Mesendoderm (in vitro differentiated cells): ENCODE measurements at regions not wholly inside any gene's neighbourhood (a gene's known extent, or its start where the extent isn't known, plus 50 kb on each side); places are given as distances from the start of the nearest gene placed in this dataset.

ENCODE experiments used
- DNase-seq: peaks from one replicate; pipeline ENCODE4 v3.0.0; 2013
- H2AK5ac ChIP-seq: 2 replicates; pipeline ENCODE4 v1.6.1; 2013; ENCODE audit warnings: low read length, inconsistent platforms
- H2BK120ac ChIP-seq: 2 replicates; pipeline ENCODE4 v1.6.1; 2013; ENCODE audit warnings: low read depth, mild to moderate bottlenecking, low read length, moderate library complexity, mixed read lengths
- H2BK15ac ChIP-seq: replicated peaks from 2 replicates; pipeline ENCODE4 v1.6.1; 2013; ENCODE audit warnings: low read depth, mild to moderate bottlenecking, moderate library complexity
- H2BK5ac ChIP-seq: 2 replicates; pipeline ENCODE4 v1.6.1; 2013; ENCODE audit warnings: low read length, inconsistent platforms
- H3K18ac ChIP-seq: 2 replicates; pipeline ENCODE4 v1.6.1; 2013; ENCODE audit warnings: mild to moderate bottlenecking, low read length, mixed read lengths
- H3K23ac ChIP-seq: one replicate; pipeline ENCODE4 v1.6.1; 2013; ENCODE audit warnings: low read length
- H3K27ac ChIP-seq: 2 replicates; pipeline ENCODE4 v1.5.1; 2013; ENCODE audit warnings: low read depth, mild to moderate bottlenecking, inconsistent platforms, low read length, moderate library complexity
- H3K27me3 ChIP-seq: 2 replicates; pipeline ENCODE4 v1.6.1; 2013; ENCODE audit warnings: low read length, control low read depth, mild to moderate bottlenecking, inconsistent platforms; ENCODE audit not compliant: insufficient read depth, poor library complexity
- H3K36me3 ChIP-seq: 2 replicates; pipeline ENCODE4 v1.6.1; 2013; ENCODE audit warnings: low read length, inconsistent platforms; ENCODE audit not compliant: control insufficient read depth, insufficient read depth
- H3K4ac ChIP-seq: one replicate; pipeline ENCODE4 v1.6.1; 2013; ENCODE audit warnings: low read depth, mild to moderate bottlenecking, low read length, moderate library complexity
- H3K4me1 ChIP-seq: 2 replicates; pipeline ENCODE4 v1.6.1; 2013; ENCODE audit warnings: low read depth, low read length, inconsistent platforms; ENCODE audit not compliant: control insufficient read depth
- H3K4me2 ChIP-seq: 2 replicates; pipeline ENCODE4 v1.6.1; 2013; ENCODE audit warnings: low read length
- H3K4me3 ChIP-seq: 2 replicates; pipeline ENCODE4 v1.5.1; 2013; ENCODE audit warnings: mild to moderate bottlenecking, low read length
- H3K56ac ChIP-seq: one replicate; pipeline ENCODE4 v1.6.1; 2013; ENCODE audit warnings: low read length
- H3K79me1 ChIP-seq: 2 replicates; pipeline ENCODE4 v1.6.1; 2013; ENCODE audit warnings: low read length, inconsistent platforms
- H3K79me2 ChIP-seq: 2 replicates; pipeline ENCODE4 v1.6.1; 2013; ENCODE audit warnings: mild to moderate bottlenecking, low read length; ENCODE audit not compliant: control insufficient read depth, insufficient read depth
- H3K9ac ChIP-seq: 2 replicates; pipeline ENCODE4 v1.6.1; 2013; ENCODE audit warnings: low read length, inconsistent platforms
- H4K5ac ChIP-seq: one replicate; pipeline ENCODE4 v1.6.1; 2013; ENCODE audit warnings: low read length
- H4K8ac ChIP-seq: one replicate; pipeline ENCODE4 v1.6.1; 2013; ENCODE audit warnings: low read depth, mild to moderate bottlenecking, control low read depth, low read length, moderate library complexity
- WGBS: extraction: QIAGEN DNeasy Blood & Tissue Kit; methylation state at CpG from one replicate; pipeline ENCODE4 v1.1.7; 2013; ENCODE audit warnings: low lambda C conversion rate, missing lambda C conversion rate; ENCODE audit not compliant: insufficient coverage; ENCODE audit errors: extremely low coverage; 5-methylcytosine and 5-hydroxymethylcytosine counted together

DNA sequence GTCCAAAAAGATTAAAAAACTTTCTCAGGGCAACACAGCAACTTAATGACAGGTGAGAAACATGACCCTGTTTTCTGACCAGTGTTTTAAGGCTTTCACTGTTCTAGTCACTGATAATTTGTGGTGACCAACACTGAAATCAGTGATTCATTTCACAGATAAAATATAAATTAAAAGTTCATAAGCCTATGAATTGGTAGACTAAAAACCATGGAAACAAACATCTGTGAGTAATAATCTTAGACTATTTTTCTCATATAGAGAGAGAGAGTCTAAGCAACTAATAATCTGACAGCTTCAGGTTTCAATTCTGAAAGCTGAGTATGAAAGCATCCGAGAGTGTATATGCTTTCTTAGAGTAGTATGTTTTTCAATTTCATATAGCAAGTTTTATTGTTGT lies 536.9 kb downstream of the ADGRL2 start:
- Histone ChIP-seq H2BK120ac (no peak overlapping the region), H3K79me2 (no peaks in the 10 kb centered on the region), H3K18ac (no peak overlapping the region), H2BK15ac (no peak overlapping the region), H2AK5ac (no peak overlapping the region), H3K4me3 (no peak overlapping the region), H3K23ac (no peak overlapping the region), H4K8ac (no peak overlapping the region), H4K5ac (no peak overlapping the region), H3K4me2 (no peak overlapping the region), H2BK5ac (no peak overlapping the region), H3K36me3 (no peaks in the 10 kb centered on the region), H3K9ac (no peak overlapping the region), H3K4me1 (no peaks in the 10 kb centered on the region), H3K79me1 (no peaks in the 10 kb centered on the region), H3K4ac (no peak overlapping the region), H3K27me3 (no peaks in the 10 kb centered on the region), H3K27ac (no peak overlapping the region), H3K56ac (no peak overlapping the region)
- no peak for DNase-seq
- no CpG with 5 or more reads among the region's 1 CpG for WGBS

DNA sequence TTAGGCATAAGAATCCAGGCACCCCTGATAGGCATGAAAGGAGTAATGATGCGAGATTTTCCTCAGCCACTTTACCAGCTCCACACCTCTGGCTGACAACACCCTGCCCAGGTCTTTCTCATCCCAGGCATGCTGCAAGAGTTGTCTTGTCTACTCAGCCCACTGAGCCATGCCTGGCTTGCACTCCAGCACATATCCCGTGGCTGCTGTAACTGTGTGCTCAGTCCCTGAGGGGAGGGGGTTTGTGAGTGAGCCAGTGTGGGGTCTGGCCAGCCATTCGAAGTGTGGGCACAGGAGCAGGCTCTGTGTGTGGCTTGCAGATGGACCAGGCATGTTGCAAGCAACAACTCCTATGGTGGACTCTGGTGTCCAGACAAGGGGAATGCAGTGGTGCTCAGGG lies 529.6 kb downstream of the ADGRL2 start:
- Histone ChIP-seq H3K18ac (no peak overlapping the region), H2BK5ac (peak overlapping the region; percentile 28), H3K23ac (no peak overlapping the region), H3K27me3 (no peaks in the 10 kb centered on the region), H2AK5ac (no peak overlapping the region), H2BK15ac (no peak overlapping the region), H3K27ac (no peak overlapping the region), H3K4me1 (peaks cover 2% of the 10 kb centered on the region), H3K4ac (no peak overlapping the region), H2BK120ac (peak overlapping the region; percentile 0), H3K4me2 (no peak overlapping the region), H3K79me1 (no peaks in the 10 kb centered on the region), H3K79me2 (no peaks in the 10 kb centered on the region), H3K4me3 (no peak overlapping the region), H4K8ac (no peak overlapping the region), H4K5ac (no peak overlapping the region), H3K56ac (peak overlapping the region; percentile 73), H3K36me3 (no peaks in the 10 kb centered on the region), H3K9ac (no peak overlapping the region)
- DNase-seq = peak; percentile 43
- no CpG with 5 or more reads among the region's 3 CpGs for WGBS

DNA sequence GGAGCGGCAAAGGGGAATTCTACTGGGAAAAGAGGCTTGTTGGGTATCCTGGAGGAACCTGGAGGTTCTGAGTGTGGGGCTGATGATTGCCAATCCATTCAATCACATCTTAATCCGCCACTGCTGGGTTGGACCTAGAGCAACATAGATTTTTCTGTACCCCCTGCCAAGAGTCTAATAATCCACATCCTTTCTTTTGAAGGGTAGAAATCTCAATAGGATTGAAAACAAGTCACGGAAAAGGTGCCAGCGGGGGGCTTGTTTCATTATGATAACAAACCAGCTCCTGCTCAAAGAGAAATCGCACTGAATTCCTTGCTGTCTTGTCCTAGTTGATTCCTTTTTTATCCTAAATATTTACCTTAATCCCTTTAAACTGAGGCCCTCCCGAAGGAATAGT lies 528.5 kb downstream of the ADGRL2 start:
- WGBS = no CpG with 5 or more reads among the region's 6 CpGs
- H3K9ac ChIP-seq = no peak overlapping the region

DNA sequence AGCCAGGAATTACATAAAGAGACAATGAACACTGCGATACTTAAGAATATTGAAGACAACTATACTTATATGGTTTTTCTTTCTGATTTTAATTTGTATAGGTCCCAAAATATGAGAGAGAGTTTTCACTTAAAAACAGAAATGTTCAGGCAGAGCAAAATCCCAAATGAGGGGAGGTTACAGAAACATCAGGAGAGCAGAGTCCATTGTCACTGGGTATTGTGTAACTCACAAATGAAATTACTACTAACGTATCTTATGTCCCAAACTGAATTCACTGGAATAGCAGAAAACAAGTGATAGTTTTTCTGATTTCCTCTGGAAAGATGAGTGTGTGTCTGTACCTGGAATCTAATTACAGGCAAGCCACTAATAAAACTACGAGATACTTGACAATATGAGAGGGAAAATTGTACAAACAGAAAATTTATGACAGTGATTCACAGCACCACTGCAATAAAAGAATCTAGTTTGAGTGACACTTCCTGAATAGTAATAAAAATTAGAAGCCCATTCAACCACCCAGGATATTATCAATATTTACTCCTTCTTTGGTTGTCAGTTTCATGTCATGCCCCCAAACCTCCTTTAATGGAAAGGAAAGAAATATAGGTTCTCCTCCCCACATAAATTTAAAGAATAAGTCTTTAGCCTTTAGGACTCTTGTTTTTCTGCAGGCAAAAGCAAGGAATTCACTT lies 522.6 kb downstream of the ADGRL2 start:
- Histone ChIP-seq H4K8ac (no peak overlapping the region), H3K36me3 (no peaks in the 10 kb centered on the region), H2BK120ac (no peak overlapping the region), H3K79me2 (no peaks in the 10 kb centered on the region), H3K23ac (no peak overlapping the region), H3K4me2 (no peak overlapping the region), H2BK5ac (no peak overlapping the region), H3K9ac (no peak overlapping the region), H3K27ac (no peak overlapping the region), H3K27me3 (no peaks in the 10 kb centered on the region), H3K4ac (no peak overlapping the region), H3K4me1 (no peaks in the 10 kb centered on the region), H3K18ac (no peak overlapping the region), H2BK15ac (no peak overlapping the region), H3K79me1 (no peaks in the 10 kb centered on the region), H4K5ac (no peak overlapping the region), H2AK5ac (no peak overlapping the region), H3K4me3 (no peak overlapping the region), H3K56ac (no peak overlapping the region)
- no peak for DNase-seq
- WGBS = no CpG with 5 or more reads among the region's 3 CpGs

More for the DNA sequence above, 528.5 kb downstream of the ADGRL2 start:
- Histone ChIP-seq H3K79me2 (no peaks in the 10 kb centered on the region), H4K5ac (no peak overlapping the region), H3K27me3 (no peaks in the 10 kb centered on the region), H3K23ac (no peak overlapping the region), H3K56ac (no peak overlapping the region), H3K4ac (no peak overlapping the region), H3K4me1 (peaks cover 2% of the 10 kb centered on the region), H2BK15ac (peak overlapping the region; percentile 74), H2BK120ac (no peak overlapping the region), H3K36me3 (no peaks in the 10 kb centered on the region), H4K8ac (no peak overlapping the region), H3K4me2 (no peak overlapping the region), H3K79me1 (no peaks in the 10 kb centered on the region), H3K18ac (no peak overlapping the region), H3K27ac (no peak overlapping the region), H3K4me3 (no peak overlapping the region), H2BK5ac (no peak overlapping the region), H2AK5ac (no peak overlapping the region)
- peak; percentile 82 for DNase-seq

DNA sequence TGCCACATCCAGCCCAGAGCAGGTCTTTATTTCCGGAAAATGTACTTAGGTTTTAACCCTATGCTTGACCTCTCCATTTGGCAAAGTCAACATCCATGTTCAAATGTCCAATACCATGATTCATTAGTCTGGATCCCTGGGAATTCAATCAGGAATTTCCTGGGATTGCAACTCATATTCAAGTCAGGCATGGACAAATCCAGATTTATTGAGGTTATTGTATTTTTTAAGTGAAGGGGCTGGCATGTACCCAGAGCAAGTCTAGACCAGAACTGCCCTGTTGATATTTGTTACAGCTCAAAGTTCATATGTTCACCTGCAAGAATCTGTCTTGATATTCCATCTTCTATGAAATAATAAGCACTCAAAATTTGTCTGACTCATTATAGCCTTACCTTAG lies 521.1 kb downstream of the ADGRL2 start:
- no peaks in the 10 kb centered on the region for H3K27me3 ChIP-seq
- no peak overlapping the region for H3K9ac ChIP-seq
- no CpG with 5 or more reads among the region's 1 CpG for WGBS

DNA sequence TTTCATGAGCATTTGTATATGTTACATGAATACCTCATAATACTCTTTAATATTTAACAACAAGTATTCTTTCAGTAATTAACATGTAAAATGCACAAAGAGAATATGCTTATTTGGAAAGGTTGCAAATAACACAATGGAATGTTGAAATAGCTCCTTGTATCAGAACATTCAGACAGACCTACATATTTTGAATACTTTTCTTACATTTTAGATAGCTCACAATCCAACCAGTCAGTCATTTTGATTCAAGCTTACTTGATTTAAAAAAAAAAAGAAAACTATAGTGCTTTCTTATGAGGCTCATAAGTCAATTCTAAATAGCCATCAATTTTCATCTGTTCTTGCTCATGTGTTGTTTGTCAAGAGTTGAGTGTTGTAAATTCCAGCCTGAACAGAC lies 518.8 kb downstream of the ADGRL2 start:
- H2AK5ac ChIP-seq = no peak overlapping the region
- H3K4ac ChIP-seq = no peak overlapping the region
- no peak overlapping the region for H3K4me2 ChIP-seq
- no peak for DNase-seq
- no peak overlapping the region for H3K27ac ChIP-seq
- H4K8ac ChIP-seq = no peak overlapping the region
- H2BK15ac ChIP-seq = no peak overlapping the region
- H3K79me2 ChIP-seq = no peaks in the 10 kb centered on the region
- no peak overlapping the region for H3K23ac ChIP-seq
- H3K56ac ChIP-seq = no peak overlapping the region
- H2BK5ac ChIP-seq = no peak overlapping the region
- H3K4me1 ChIP-seq = no peaks in the 10 kb centered on the region
- H3K18ac ChIP-seq = no peak overlapping the region
- H4K5ac ChIP-seq = no peak overlapping the region
- H2BK120ac ChIP-seq = no peak overlapping the region
- no peak overlapping the region for H3K9ac ChIP-seq
- H3K79me1 ChIP-seq = no peaks in the 10 kb centered on the region
- no peak overlapping the region for H3K4me3 ChIP-seq
- no peaks in the 10 kb centered on the region for H3K36me3 ChIP-seq
- H3K27me3 ChIP-seq = no peaks in the 10 kb centered on the region

More for the DNA sequence above, 521.1 kb downstream of the ADGRL2 start:
- Histone ChIP-seq H3K36me3 (no peaks in the 10 kb centered on the region), H3K4ac (no peak overlapping the region), H3K56ac (no peak overlapping the region), H3K23ac (no peak overlapping the region), H3K27ac (no peak overlapping the region), H3K18ac (peak overlapping the region; percentile 28), H2AK5ac (no peak overlapping the region), H3K4me3 (no peak overlapping the region), H2BK120ac (no peak overlapping the region), H2BK5ac (no peak overlapping the region), H4K8ac (no peak overlapping the region), H3K4me1 (no peaks in the 10 kb centered on the region), H3K79me2 (no peaks in the 10 kb centered on the region), H3K4me2 (no peak overlapping the region), H2BK15ac (no peak overlapping the region), H3K79me1 (no peaks in the 10 kb centered on the region), H4K5ac (no peak overlapping the region)
- DNase-seq = no peak
